AG20443 (cell line): ENCODE measurements at regions not wholly inside any gene's neighbourhood (a gene's known extent, or its start where the extent isn't known, plus 50 kb on each side); places are given as distances from the start of the nearest gene placed in this dataset.
"Not testable (repeated sequence)": the region's sequence is repeated elsewhere in the genome, so short reads cannot be mapped to it uniquely, and the experiment has no call there.

ENCODE experiments used
- DNase-seq: peaks from one replicate; pipeline ENCODE4 v3.0.0; 2012; ENCODE audit warnings: low spot score, mixed read lengths

- no peak for DNase-seq
These were observed 484.5 kb upstream of the ZNF804A start for GRCh38 chr2:184113696-184114403.

GRCh38 chr2:184114439-184114838 is 483.9 kb upstream of the ZNF804A start:
- no peak for DNase-seq

- no peak for DNase-seq
These were observed 478.1 kb upstream of the ZNF804A start for GRCh38 chr2:184119989-184120800.

GRCh38 chr2:184125867-184126266 is 472.5 kb upstream of the ZNF804A start:
- DNase-seq = no peak

GRCh38 chr2:184129073-184129472 is 469.3 kb upstream of the ZNF804A start:
- no peak for DNase-seq

- no peak for DNase-seq
These were observed 460.4 kb upstream of the ZNF804A start for GRCh38 chr2:184137955-184138354.

- DNase-seq = no peak
These were observed 456.5 kb upstream of the ZNF804A start for GRCh38 chr2:184141866-184142265.

GRCh38 chr2:184154438-184154837 is 443.9 kb upstream of the ZNF804A start:
- no peak for DNase-seq

- DNase-seq = no peak
These were observed 442.5 kb upstream of the ZNF804A start for GRCh38 chr2:184155791-184156190.

- DNase-seq = no peak
These were observed 441.2 kb upstream of the ZNF804A start for GRCh38 chr2:184157141-184157540.

GRCh38 chr2:184162426-184162825 is 435.9 kb upstream of the ZNF804A start:
- no peak for DNase-seq

GRCh38 chr2:184168823-184169222 is 429.5 kb upstream of the ZNF804A start:
- not testable (repeated sequence) for DNase-seq

- no peak for DNase-seq
These were observed 429.0 kb upstream of the ZNF804A start for GRCh38 chr2:184169366-184169765.

- DNase-seq = no peak
These were observed 423.7 kb upstream of the ZNF804A start for GRCh38 chr2:184174493-184175104.

- DNase-seq = no peak
These were observed 420.1 kb upstream of the ZNF804A start for GRCh38 chr2:184178229-184178628.

- DNase-seq = no peak
These were observed 411.9 kb upstream of the ZNF804A start for GRCh38 chr2:184186436-184186835.

GRCh38 chr2:184187421-184187971 is 410.8 kb upstream of the ZNF804A start:
- DNase-seq = no peak

- DNase-seq = no peak
These were observed 407.6 kb upstream of the ZNF804A start for GRCh38 chr2:184190725-184191124.

GRCh38 chr2:184192649-184193048 is 405.7 kb upstream of the ZNF804A start:
- no peak for DNase-seq

GRCh38 chr2:184197413-184197812 is 400.9 kb upstream of the ZNF804A start:
- DNase-seq = no peak

GRCh38 chr2:184198791-184199190 is 399.5 kb upstream of the ZNF804A start:
- DNase-seq = not testable (repeated sequence)

- no peak for DNase-seq
These were observed 399.1 kb upstream of the ZNF804A start for GRCh38 chr2:184199274-184199673.

- no peak for DNase-seq
These were observed 397.1 kb upstream of the ZNF804A start for GRCh38 chr2:184201246-184201645.
